ENCODE measurements at regions not wholly inside any gene's neighbourhood (a gene's known extent, or its start where the extent isn't known, plus 50 kb on each side); places are given as distances from the start of the nearest gene placed in this dataset.

DNA sequence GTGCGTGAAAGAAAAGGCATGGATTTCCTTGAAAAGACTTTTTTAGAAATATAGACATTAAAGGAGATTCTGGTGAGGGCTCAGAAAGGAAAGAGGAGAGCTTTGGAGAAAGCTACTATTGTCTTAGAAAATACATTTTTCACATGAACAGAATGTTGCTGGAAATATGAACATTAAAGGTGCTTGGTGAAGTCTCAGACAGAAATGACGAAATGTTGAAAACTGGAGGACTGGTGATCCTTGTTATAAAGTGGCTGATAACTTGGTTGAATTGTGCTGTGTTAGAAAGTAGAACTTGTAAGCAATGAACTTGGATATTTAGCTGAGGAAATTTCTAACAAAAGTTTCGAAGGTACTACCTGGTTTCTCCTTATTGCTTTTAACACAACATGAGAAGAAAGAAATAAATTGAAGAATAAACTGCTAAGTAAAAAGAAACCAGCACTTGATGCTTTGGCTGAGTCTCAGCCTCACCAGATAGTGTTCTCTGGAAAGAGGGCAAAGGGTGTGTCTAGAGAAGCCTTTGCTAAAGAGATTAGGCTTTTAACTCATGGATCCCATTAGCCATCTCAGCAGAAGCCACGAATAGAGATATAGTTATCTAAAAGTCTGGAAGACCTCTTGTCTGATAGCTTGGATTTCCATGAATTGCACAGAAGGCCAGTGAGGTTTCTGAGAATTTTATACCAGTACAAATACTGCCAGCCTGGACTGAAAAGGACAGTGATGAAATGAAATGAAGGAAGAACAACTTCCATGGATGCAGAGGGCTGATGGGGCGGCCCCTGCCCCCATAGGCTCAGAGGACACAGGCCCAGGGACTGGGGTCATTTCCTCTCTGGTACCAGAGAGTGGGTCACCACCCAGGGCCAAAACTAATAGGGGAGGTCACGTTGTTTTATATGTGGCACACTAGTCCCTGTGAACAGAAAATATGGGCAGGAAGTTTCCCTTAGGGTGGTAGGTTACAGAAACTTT is 91.5 kb downstream of the RPL22L1 start (continued):
- TF ChIP-seq, protein P1, sequence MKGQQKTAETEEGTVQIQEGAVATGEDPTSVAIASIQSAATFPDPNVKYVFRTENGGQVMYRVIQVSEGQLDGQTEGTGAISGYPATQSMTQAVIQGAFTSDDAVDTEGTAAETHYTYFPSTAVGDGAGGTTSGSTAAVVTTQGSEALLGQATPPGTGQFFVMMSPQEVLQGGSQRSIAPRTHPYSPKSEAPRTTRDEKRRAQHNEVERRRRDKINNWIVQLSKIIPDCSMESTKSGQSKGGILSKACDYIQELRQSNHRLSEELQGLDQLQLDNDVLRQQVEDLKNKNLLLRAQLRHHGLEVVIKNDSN (CRISPR knock-in tag; IDR thresholded peaks at IDR 0.05), result no peak
- TF ChIP-seq MLLT1 (IDR thresholded peaks at IDR 0.05) (no peak), HNRNPL (IDR thresholded peaks at IDR 0.05; ENCODE audit: low read depth, low read length) (0 out of 2 replicates have a peak, but pooled peaks have one; percentile 21), ZNF217 (CRISPR knock-in tag; IDR thresholded peaks at IDR 0.05) (no peak), TAF15 (IDR thresholded peaks at IDR 0.05; ENCODE audit: low read depth, low read length) (no peak), NKRF (IDR thresholded peaks at IDR 0.05; ENCODE audit: borderline replicate concordance) (no peak), CBX5 (IDR thresholded peaks at IDR 0.05; ENCODE audit: borderline replicate concordance, low read depth) (no peak), ZNF384 (IDR thresholded peaks at IDR 0.05; ENCODE audit: low read depth, low read length) (no peak), SETDB1 (IDR thresholded peaks at IDR 0.05; ENCODE audit: low read length) (no peak), LEF1 (IDR thresholded peaks at IDR 0.05) (peak; percentile 81), ZNF316 (IDR thresholded peaks at IDR 0.05) (peak; percentile 34; the same call in 1 of the 2 replicates), TAF7 (tag; IDR thresholded peaks at IDR 0.05) (no peak), SMAD3 (CRISPR knock-in tag; conservative IDR thresholded peaks at IDR 0.05) (0 out of 2 replicates have a peak, but pooled peaks have one; percentile 24), CCAR2 (IDR thresholded peaks at IDR 0.05; ENCODE audit: low read depth, low read length) (no peak), U2AF2 (optimal IDR thresholded peaks at IDR 0.05; ENCODE audit: low read depth, low read length) (no peak), CBX8 (IDR thresholded peaks at IDR 0.05; ENCODE audit: borderline replicate concordance, extremely low read depth, low read depth, low read length, poor library complexity, severe bottlenecking) (no peak), CXXC5 (CRISPR knock-in tag; IDR thresholded peaks at IDR 0.05) (peak; percentile 90), NR4A1 (CRISPR knock-in tag; IDR thresholded peaks at IDR 0.05) (no peak), NR4A1 (tag; IDR thresholded peaks at IDR 0.05) (peak; percentile 85; the same call in 1 of the 2 replicates), HDGF (IDR thresholded peaks at IDR 0.05) (no peak), NFXL1 (CRISPR knock-in tag; IDR thresholded peaks at IDR 0.05) (no peak), DIDO1 (tag; IDR thresholded peaks at IDR 0.05; ENCODE audit: low read depth) (no peak), CHD4 (IDR thresholded peaks at IDR 0.05; ENCODE audit: insufficient read depth, insufficient replicate concordance, low read depth, low read length, poor library complexity, severe bottlenecking) (no peak)
- TF ChIP-seq, protein P2, sequence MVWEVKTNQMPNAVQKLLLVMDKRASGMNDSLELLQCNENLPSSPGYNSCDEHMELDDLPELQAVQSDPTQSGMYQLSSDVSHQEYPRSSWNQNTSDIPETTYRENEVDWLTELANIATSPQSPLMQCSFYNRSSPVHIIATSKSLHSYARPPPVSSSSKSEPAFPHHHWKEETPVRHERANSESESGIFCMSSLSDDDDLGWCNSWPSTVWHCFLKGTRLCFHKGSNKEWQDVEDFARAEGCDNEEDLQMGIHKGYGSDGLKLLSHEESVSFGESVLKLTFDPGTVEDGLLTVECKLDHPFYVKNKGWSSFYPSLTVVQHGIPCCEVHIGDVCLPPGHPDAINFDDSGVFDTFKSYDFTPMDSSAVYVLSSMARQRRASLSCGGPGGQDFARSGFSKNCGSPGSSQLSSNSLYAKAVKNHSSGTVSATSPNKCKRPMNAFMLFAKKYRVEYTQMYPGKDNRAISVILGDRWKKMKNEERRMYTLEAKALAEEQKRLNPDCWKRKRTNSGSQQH (CRISPR knock-in tag; IDR thresholded peaks at IDR 0.05), result no peak

All from K562 (cell line).